ENCODE measurements at regions not wholly inside any gene's neighbourhood (a gene's known extent, or its start where the extent isn't known, plus 50 kb on each side); places are given as distances from the start of the nearest gene placed in this dataset.

- H3K4me1 ChIP-seq (ENCODE audit: control insufficient read depth, extremely low read depth, insufficient read depth, low read length) = no peaks in the 10 kb centered on the region
- FAIRE-seq = no peak
- ChIA-PET CTCF (no interaction called here), POLR2A (no interaction called here)
- no peaks in the 10 kb centered on the region for H3K9me3 ChIP-seq (replicated peaks; ENCODE audit: control insufficient read depth, insufficient read depth, low read length)
- H3K27me3 ChIP-seq (ENCODE audit: control insufficient read depth in 2 of 2, insufficient read depth in 2 of 2, low read length in 2 of 2) = no peaks in the 10 kb centered on the region
- no peaks in the 10 kb centered on the region for H3K79me2 ChIP-seq (ENCODE audit: control insufficient read depth, insufficient read depth, low read length)
- H3K4me3 ChIP-seq (replicated peaks in 1 of 3; ENCODE audit: insufficient read depth in 1 of 3, low read depth in 1 of 3, low read length in 3 of 3) = no peak overlapping the region
- intact Hi-C loops (cut with micrococcal nuclease) = no loop called here
- H3K36me3 ChIP-seq (ENCODE audit: control insufficient read depth in 2 of 2, extremely low read depth in 1 of 2, insufficient read depth in 2 of 2, low read length in 2 of 2) = no peaks in the 10 kb centered on the region
- no TSS peak for BruUV-seq (replicated peaks)
- dilution Hi-C loops (cut with MboI; ENCODE audit: extremely low pct_ligation_motif_present, low sequenced_read_pairs) = no loop called here
- H3K9ac ChIP-seq (replicated peaks; ENCODE audit: extremely low read depth, insufficient read depth, low read length) = no peak overlapping the region
- H3K27ac ChIP-seq (ENCODE audit: insufficient read depth, low read depth, low read length) = no peak overlapping the region
- DNase-seq (ENCODE audit: low read depth, low spot score) = no peak
- TF ChIP-seq JUN (IDR thresholded peaks at IDR 0.05; ENCODE audit: borderline replicate concordance, insufficient read depth, insufficient read length, low read depth) (no peak), MYC (IDR thresholded peaks at IDR 0.05; ENCODE audit: low read depth, low read length) (no peak), MAX (IDR thresholded peaks at IDR 0.05; ENCODE audit: insufficient read depth, insufficient read length) (no peak), FOS (IDR thresholded peaks at IDR 0.05; ENCODE audit: borderline replicate concordance, insufficient read depth, low read length) (no peak), EZH2 (IDR thresholded peaks at IDR 0.05; ENCODE audit: borderline replicate concordance, low read depth, low read length, severe bottlenecking) (no peak), CTCF (IDR thresholded peaks at IDR 0.05; ENCODE audit: extremely low read depth in 1 of 2, insufficient read depth in 1 of 2, low read depth in 1 of 2, low read length in 2 of 2) (no peak), POLR2AphosphoS5 (IDR thresholded peaks at IDR 0.05; ENCODE audit: insufficient read depth, low read depth, low read length) (no peak), GATA2 (IDR thresholded peaks at IDR 0.05; ENCODE audit: insufficient read depth, insufficient read length, low read depth, low read length) (no peak), POLR2A (IDR thresholded peaks at IDR 0.05; ENCODE audit: low read depth, low read length) (no peak)
- H4K20me1 ChIP-seq (replicated peaks; ENCODE audit: control insufficient read depth, extremely low read depth, insufficient read depth, low read length) = no peaks in the 10 kb centered on the region
- no peak overlapping the region for H3K4me2 ChIP-seq (ENCODE audit: insufficient read depth, low read length)
- H2AFZ ChIP-seq (ENCODE audit: low read depth, low read length) = no peak overlapping the region
- H3K9me1 ChIP-seq (replicated peaks; ENCODE audit: control insufficient read depth, extremely low read depth, insufficient read depth, low read length) = no peaks in the 10 kb centered on the region
Observed at GRCh38 chr10:128960517-128960916, 506.5 kb upstream of the MGMT start.
